ENCODE measurements at regions not wholly inside any gene's neighbourhood (a gene's known extent, or its start where the extent isn't known, plus 50 kb on each side); places are given as distances from the start of the nearest gene placed in this dataset.

GRCh38 chr3:144039661-144040060, 68.0 kb downstream of the DIPK2A start:
- Histone ChIP-seq H3K4me2 (ENCODE audit: insufficient read depth, insufficient read length, low read length) (no peak overlapping the region), H4K20me1 (ENCODE audit: control insufficient read depth, insufficient read depth, insufficient read length) (no peaks in the 10 kb centered on the region), H3K9ac (ENCODE audit: extremely low read depth, insufficient read length, low read length) (no peak overlapping the region), H3K79me1 (ENCODE audit: insufficient read depth, low read depth, low read length, poor library complexity, severe bottlenecking) (no peaks in the 10 kb centered on the region), H3K9me3 (ENCODE audit: control insufficient read depth, low read depth, low read length) (no peaks in the 10 kb centered on the region), H3K56ac (ENCODE audit: insufficient read length, low read depth, low read length) (no peak overlapping the region), H3K23me2 (ENCODE audit: insufficient read length, low read depth, low read length, poor library complexity, severe bottlenecking) (no peaks in the 10 kb centered on the region), H4K8ac (replicated peaks; ENCODE audit: insufficient read length, low read depth, low read length) (no peak overlapping the region), H4K5ac (ENCODE audit: insufficient read length, low read depth, low read length) (no peak overlapping the region), H3K23ac (ENCODE audit: insufficient read length, low read depth, low read length) (no peak overlapping the region), H3K18ac (ENCODE audit: insufficient read length, low read depth, low read length) (no peak overlapping the region), H4K91ac (ENCODE audit: insufficient read length, low read depth, low read length) (no peak overlapping the region), H3K14ac (ENCODE audit: insufficient read depth, low read length) (no peak overlapping the region), H3K79me2 (ENCODE audit: insufficient read depth, low read length) (no peaks in the 10 kb centered on the region), H2BK12ac (ENCODE audit: insufficient read length, low read depth, low read length) (no peak overlapping the region), H2AFZ (ENCODE audit: low read length) (no peak overlapping the region), H3T11ph (ENCODE audit: low read length) (no peak overlapping the region), H3K4me1 (ENCODE audit: insufficient read depth, low read length) (no peaks in the 10 kb centered on the region), H2BK120ac (ENCODE audit: low read depth, low read length, poor library complexity, severe bottlenecking) (no peak overlapping the region), H3K27ac (ENCODE audit: insufficient read length, low read depth, low read length) (no peak overlapping the region), H2BK5ac (ENCODE audit: insufficient read length, low read length) (no peak overlapping the region), H3K27me3 (ENCODE audit: insufficient read depth, low read length) (no peaks in the 10 kb centered on the region), H2BK20ac (ENCODE audit: low read depth, low read length, poor library complexity, severe bottlenecking) (no peak overlapping the region), H2AK5ac (ENCODE audit: insufficient read length, low read length) (no peak overlapping the region), H2BK15ac (ENCODE audit: low read depth, low read length) (no peak overlapping the region), H3K4ac (ENCODE audit: low read depth, low read length) (no peak overlapping the region)
- no peaks in the 10 kb centered on the region for H3K4me1 Mint-ChIP-seq
- TF ChIP-seq CTCF (conservative IDR thresholded peaks at IDR 0.05) = no peak
- no peaks in the 10 kb centered on the region for H3K9me3 Mint-ChIP-seq
- DNase-seq = no peak
- H3K36me3 Mint-ChIP-seq (ENCODE audit: insufficient read depth in 1 of 3, low read depth in 3 of 3) = no peaks in the 10 kb centered on the region
- H3K4me3 Mint-ChIP-seq = no peak overlapping the region
- H3K27ac Mint-ChIP-seq = no peak overlapping the region
- H3K27me3 Mint-ChIP-seq (ENCODE audit: low read depth) = no peaks in the 10 kb centered on the region

Data from H9 (cell line).